ENCODE measurements at regions not wholly inside any gene's neighbourhood (a gene's known extent, or its start where the extent isn't known, plus 50 kb on each side); places are given as distances from the start of the nearest gene placed in this dataset.

DNA sequence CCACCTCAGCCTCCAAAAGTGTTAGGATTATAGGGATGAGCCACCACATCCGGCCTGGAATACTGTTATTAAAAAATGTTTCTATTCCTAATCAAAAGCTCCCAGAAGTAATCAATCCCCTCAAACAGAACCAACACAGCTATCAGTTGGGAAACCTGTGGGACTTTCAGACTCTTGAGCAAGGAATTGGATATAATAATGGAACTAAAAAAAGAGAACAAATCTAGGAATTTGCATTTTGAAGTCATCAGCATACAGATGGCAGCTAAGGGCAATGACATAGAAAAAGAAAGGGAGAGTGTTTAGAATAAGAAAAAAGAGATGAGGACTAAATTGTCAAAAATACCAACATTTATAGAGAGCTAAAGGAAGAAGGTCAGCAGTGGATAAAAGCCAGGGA is 54.7 kb upstream of the AMN1 start:
- no peak for DNase-seq (ENCODE audit: low read depth in 3 of 3)

- DNase-seq (ENCODE audit: low read depth in 3 of 3): no peak
Measured at GRCh38 chr12:31781894-31782540, 53.2 kb upstream of the AMN1 start.

GRCh38 chr12:31780096-31780495 is 51.3 kb upstream of the AMN1 start:
- no peak for DNase-seq (ENCODE audit: low read depth in 3 of 3)

GRCh38 chr12:31778687-31779086 is 49.9 kb upstream of the AMN1 start:
- no peak for DNase-seq (ENCODE audit: low read depth in 3 of 3)

All from stimulated activated CD4-positive, alpha-beta T cell treated with anti-CD3 and anti-CD28 coated beads, TNF-alpha, amount 100 ng/mL, for 24 hours (primary cell).